ENCODE measurements at regions not wholly inside any gene's neighbourhood (a gene's known extent, or its start where the extent isn't known, plus 50 kb on each side); places are given as distances from the start of the nearest gene placed in this dataset.
"Not testable (repeated sequence)": the region's sequence is repeated elsewhere in the genome, so short reads cannot be mapped to it uniquely, and the experiment has no call there.

DNA sequence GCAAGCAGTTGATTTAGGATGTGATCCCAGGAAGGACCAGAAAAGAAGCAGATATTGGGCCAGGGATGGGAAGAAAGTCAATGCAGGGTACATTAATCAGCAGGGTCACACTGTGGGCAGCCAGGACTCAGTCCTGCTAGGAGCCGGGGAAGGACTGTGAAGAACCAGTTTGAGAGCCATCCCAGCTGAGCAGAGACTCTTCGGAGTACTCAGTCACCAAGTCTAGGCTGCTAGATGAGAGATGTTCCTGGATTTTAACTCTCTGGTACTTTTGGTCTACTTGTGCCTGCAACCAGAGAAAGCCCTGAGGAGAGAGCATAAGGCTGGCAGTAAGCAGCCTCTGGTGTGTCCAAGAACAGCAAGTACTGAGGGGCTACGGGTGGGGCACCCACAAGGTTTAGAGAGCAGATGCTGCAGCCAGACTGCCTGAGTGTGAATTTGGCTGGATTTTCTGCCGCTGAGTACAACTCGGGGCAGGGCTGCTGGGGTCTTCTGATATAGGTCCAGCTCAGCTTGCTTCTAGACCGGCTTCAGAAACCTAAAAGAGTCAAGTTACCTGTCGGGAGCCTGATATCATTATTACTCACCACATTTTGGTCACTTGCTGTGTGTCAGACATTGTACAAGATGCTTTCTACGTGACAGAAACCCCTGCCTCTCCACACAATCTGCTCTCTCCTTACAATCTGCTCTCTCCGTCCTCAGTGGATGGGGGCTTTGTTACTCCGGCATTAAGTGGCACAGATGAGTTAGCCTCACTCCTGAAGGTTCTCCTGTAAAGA lies 250.2 kb upstream of the GAS1 start:
- no peak for DNase-seq (ENCODE audit: extremely low read depth, low read depth)
- H3K4me3 ChIP-seq (replicated peaks; ENCODE audit: low read depth, low read length): no peak overlapping the region
- TF ChIP-seq, protein P1, sequence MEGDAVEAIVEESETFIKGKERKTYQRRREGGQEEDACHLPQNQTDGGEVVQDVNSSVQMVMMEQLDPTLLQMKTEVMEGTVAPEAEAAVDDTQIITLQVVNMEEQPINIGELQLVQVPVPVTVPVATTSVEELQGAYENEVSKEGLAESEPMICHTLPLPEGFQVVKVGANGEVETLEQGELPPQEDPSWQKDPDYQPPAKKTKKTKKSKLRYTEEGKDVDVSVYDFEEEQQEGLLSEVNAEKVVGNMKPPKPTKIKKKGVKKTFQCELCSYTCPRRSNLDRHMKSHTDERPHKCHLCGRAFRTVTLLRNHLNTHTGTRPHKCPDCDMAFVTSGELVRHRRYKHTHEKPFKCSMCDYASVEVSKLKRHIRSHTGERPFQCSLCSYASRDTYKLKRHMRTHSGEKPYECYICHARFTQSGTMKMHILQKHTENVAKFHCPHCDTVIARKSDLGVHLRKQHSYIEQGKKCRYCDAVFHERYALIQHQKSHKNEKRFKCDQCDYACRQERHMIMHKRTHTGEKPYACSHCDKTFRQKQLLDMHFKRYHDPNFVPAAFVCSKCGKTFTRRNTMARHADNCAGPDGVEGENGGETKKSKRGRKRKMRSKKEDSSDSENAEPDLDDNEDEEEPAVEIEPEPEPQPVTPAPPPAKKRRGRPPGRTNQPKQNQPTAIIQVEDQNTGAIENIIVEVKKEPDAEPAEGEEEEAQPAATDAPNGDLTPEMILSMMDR (IDR thresholded peaks at IDR 0.05; ENCODE audit: low read depth, low read length, missing control alignments): no peak

DNA sequence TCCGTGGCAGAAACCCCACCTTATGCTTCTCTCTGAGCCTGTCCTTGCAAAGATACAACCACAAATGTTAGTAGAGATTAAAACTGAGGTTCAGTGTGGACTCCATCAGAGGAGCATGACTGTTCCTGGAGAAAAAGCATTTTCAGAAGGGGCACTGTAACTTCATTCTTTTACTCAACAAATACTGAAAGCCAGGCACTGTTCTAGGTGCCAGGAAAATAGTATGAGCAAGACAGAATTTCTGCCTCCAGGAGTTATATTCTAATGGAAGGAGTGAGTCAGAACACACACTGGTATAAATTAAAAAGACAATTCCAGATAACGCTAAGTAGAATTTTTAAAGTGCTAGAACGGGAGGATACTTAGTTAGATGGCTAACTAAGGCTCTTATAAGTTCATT lies 251.4 kb upstream of the GAS1 start:
- DNase-seq (ENCODE audit: extremely low read depth, low read depth): no peak
- H3K4me3 ChIP-seq (replicated peaks; ENCODE audit: low read depth, low read length): no peak overlapping the region
- TF ChIP-seq, protein P1 (IDR thresholded peaks at IDR 0.05; ENCODE audit: low read depth, low read length, missing control alignments): no peak

DNA sequence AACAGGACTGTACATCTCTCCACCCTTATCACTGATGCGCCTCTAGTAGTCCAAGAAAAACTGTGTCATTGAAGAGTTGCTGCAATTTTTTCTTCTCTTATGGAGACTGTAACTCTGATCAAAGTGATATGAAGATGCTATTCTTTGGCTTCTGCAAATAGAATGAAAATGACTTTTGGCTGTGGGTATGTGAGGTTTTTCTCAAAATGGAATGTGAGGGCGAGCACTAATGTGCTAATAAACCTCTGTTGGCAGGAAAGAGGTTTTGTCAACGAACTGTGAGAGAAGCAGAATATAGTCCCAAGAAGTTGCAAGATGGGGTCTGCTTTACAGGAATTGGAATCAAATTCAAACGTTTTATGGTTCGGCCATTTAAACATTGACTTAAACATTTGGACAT lies 252.0 kb upstream of the GAS1 start:
- TF ChIP-seq, protein P1 (IDR thresholded peaks at IDR 0.05; ENCODE audit: low read depth, low read length, missing control alignments): no peak
- no peak overlapping the region for H3K4me3 ChIP-seq (replicated peaks; ENCODE audit: low read depth, low read length)
- no peak for DNase-seq (ENCODE audit: extremely low read depth, low read depth)

DNA sequence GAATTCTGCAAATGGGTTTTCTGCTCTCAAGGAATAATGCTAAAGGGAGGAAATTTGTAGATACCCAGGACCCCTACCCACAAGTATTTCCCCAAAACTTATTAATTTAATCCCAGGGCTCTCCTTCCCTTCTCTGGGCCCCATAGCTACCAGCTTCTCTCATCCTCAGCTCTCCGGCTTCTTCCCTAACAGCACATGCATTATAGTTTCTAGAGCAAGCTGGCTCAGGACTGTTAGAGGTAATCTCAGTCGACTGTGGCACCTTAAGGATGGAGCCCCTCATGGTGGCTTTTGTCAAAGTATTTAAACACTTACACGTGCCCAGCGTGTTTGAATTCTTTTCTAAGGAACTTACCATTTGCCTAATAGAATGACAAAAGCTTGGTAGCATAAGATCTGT lies 252.5 kb upstream of the GAS1 start:
- TF ChIP-seq, protein P1 (IDR thresholded peaks at IDR 0.05; ENCODE audit: low read depth, low read length, missing control alignments): no peak
- no peak overlapping the region for H3K4me3 ChIP-seq (replicated peaks; ENCODE audit: low read depth, low read length)
- DNase-seq (ENCODE audit: extremely low read depth, low read depth): no peak

DNA sequence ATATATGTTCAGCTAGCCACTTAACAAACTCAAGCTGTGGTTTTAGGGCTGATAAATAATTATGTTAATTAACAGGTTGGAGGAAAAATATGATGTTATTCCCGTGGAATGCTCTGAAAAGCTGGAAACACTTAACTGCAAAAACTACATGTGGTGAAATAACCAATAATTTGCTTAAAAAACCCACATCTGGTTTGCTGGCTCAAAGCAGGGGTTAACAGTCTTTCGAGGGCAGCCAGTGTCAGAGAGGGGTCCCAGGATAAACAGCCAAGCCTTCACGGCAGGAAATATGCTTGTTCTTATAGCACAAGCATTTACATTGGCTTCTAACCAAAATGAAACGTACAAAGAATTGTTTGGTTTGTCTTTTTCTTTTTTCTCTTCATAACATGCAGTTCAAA lies 254.0 kb upstream of the GAS1 start:
- peak; percentile 86 for DNase-seq (ENCODE audit: extremely low read depth, low read depth)
- H3K4me3 ChIP-seq (replicated peaks; ENCODE audit: low read depth, low read length): no peak overlapping the region

DNA sequence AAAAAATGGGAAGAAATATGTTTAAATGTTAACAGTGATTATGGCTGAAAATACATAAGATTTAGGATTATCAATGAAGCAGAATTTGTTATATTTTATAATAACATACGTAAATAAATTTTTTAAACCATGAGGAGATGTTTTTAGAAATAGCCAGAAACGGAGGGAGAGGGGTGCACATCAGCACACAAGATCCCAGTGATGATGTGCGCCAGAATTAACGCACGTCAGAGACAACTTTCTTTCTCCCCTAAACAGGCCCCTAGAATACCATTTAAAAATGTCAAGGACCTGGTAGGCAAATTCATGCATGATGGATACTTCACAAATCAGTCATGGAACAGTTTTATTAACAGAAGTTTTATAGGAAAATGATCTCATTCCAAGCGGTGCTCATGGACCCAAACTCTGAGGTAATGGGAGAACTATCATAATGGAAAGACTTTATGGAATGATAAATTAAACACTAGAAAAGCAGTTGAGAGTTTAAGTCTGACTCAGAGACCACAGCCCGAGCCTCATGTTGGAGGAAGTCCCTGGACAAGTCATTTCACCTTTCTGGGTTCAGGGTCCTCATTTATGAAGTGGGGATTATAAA lies 258.9 kb upstream of the GAS1 start:
- no peak overlapping the region for H3K4me3 ChIP-seq (replicated peaks; ENCODE audit: low read depth, low read length)
- TF ChIP-seq, protein P1 (IDR thresholded peaks at IDR 0.05; ENCODE audit: low read depth, low read length, missing control alignments): no peak
- DNase-seq (ENCODE audit: extremely low read depth, low read depth): peak; percentile 56

More for the DNA sequence above, 254.0 kb upstream of the GAS1 start:
- TF ChIP-seq, protein P1 (IDR thresholded peaks at IDR 0.05; ENCODE audit: low read depth, low read length, missing control alignments): no peak

DNA sequence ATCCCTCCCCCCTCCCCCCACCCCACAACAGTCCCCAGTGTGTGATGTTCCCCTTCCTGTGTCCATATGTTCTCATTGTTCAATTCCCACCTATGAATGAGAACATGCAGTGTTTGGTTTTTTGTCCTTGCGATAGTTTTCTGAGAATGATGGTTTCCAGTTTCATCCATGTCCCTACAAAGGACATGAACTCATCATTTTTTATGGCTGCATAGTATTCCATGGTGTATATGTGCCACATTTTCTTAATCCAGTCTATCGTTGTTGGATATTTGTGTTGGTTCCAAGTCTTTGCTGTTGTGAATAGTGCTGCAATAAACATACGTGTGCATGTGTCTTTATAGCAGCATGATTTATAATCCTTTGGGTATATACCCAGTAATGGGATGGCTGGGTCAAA lies 263.4 kb upstream of the GAS1 start:
- DNase-seq (ENCODE audit: extremely low read depth, low read depth); H3K4me3 ChIP-seq (replicated peaks; ENCODE audit: low read depth, low read length): not testable (repeated sequence)

Measured in HFF-Myc (cell line).